ENCODE measurements at regions not wholly inside any gene's neighbourhood (a gene's known extent, or its start where the extent isn't known, plus 50 kb on each side); places are given as distances from the start of the nearest gene placed in this dataset.

- no peak overlapping the region for H2AFZ ChIP-seq (replicated peaks; ENCODE audit: low read length, poor library complexity)
- no peaks in the 10 kb centered on the region for H3K36me3 ChIP-seq (ENCODE audit: control insufficient read depth, insufficient read depth, low read length)
- no peak overlapping the region for H2BK15ac ChIP-seq (ENCODE audit: low read depth, low read length)
- H3K14ac ChIP-seq (replicated peaks; ENCODE audit: low read depth, low read length), result no peak overlapping the region
- dilution Hi-C loops (cut with HindIII; ENCODE audit: low sequenced_read_pairs, unreplicated experiment) (no loop called here), in situ Hi-C loops (cut with MboI; ENCODE audit: low sequenced_read_pairs) (no loop called here), intact Hi-C loops (cut with micrococcal nuclease) (no loop called here)
- no peak overlapping the region for H4K5ac ChIP-seq (ENCODE audit: low read depth, low read length)
- H3K23ac ChIP-seq (ENCODE audit: low read depth, low read length), result no peak overlapping the region
- H3K4me3 ChIP-seq (ENCODE audit: insufficient read depth, low read depth, low read length), result no peak overlapping the region
- H2AK9ac ChIP-seq (replicated peaks; ENCODE audit: low read depth, low read length, poor library complexity), result no peak overlapping the region
- 33% methylated on average over 1 of the region's 2 CpGs; no CpG with 5 or more reads in 1 of the 2 experiments for WGBS, 2 experiments (ENCODE audit: extremely low coverage in 2 of 2, insufficient read length in 1 of 2)
- no peak overlapping the region for H2AK5ac ChIP-seq (ENCODE audit: low read depth, low read length)
- H3K27me3 ChIP-seq (ENCODE audit: control insufficient read depth, insufficient read depth, low read length), result no peaks in the 10 kb centered on the region
- no peak overlapping the region for H4K8ac ChIP-seq (ENCODE audit: low read depth in 2 of 2, low read length in 2 of 2)
- ChIA-PET CTCF (no interaction called here), POLR2A (ENCODE audit: unreplicated experiment) (no interaction called here)
- H3K79me1 ChIP-seq (ENCODE audit: low read depth in 1 of 2, low read length in 2 of 2), result no peaks in the 10 kb centered on the region
- no peak overlapping the region for H2BK5ac ChIP-seq (ENCODE audit: low read depth, low read length, poor library complexity, severe bottlenecking)
- no peak overlapping the region for H2BK120ac ChIP-seq (ENCODE audit: low read depth, low read length)
- TF ChIP-seq SMC3 (IDR thresholded peaks at IDR 0.05; ENCODE audit: low read depth, low read length), result no peak
- no peak for TF ChIP-seq MAFK (IDR thresholded peaks at IDR 0.05; ENCODE audit: low read depth, low read length)
- no peak for TF ChIP-seq NFE2L2 (IDR thresholded peaks at IDR 0.05; ENCODE audit: low read depth, low read length)
- no peak overlapping the region for H4K91ac ChIP-seq (ENCODE audit: insufficient read depth, low read depth, low read length)
- ATAC-seq (ENCODE audit: low read depth) (no peak), DNase-seq (no peak)
- no peak overlapping the region for H3K56ac ChIP-seq (ENCODE audit: extremely low read depth, insufficient read depth, low read length)
- no TSS peak for BruUV-seq (replicated peaks)
- H3K4me2 ChIP-seq (ENCODE audit: low read depth, low read length), result no peak overlapping the region
- H3K9me3 ChIP-seq (ENCODE audit: control insufficient read depth, insufficient read depth, low read length), result no peaks in the 10 kb centered on the region
- H3K4ac ChIP-seq (ENCODE audit: low read depth, low read length), result no peak overlapping the region
- no peak overlapping the region for H2BK20ac ChIP-seq (ENCODE audit: low read depth, low read length)
- no peak overlapping the region for H3K9ac ChIP-seq (ENCODE audit: low read depth, low read length)
- H3K27ac ChIP-seq (ENCODE audit: insufficient read depth, low read length), result no peak overlapping the region
- no peaks in the 10 kb centered on the region for H4K20me1 ChIP-seq (ENCODE audit: insufficient read depth, low read length)
- no peaks in the 10 kb centered on the region for H3K9me1 ChIP-seq (ENCODE audit: insufficient read depth, low read length)
- H3K4me1 ChIP-seq (ENCODE audit: control insufficient read depth, insufficient read depth, low read length), result no peaks in the 10 kb centered on the region
- no peak overlapping the region for H3K18ac ChIP-seq (ENCODE audit: low read depth, low read length)
Measured at GRCh38 chr13:89967701-89968100, 1379.8 kb upstream of the MIR17HG start.

Measured in IMR-90 (cell line).